Right lobe of liver (tissue), 6 donors: ENCODE measurements at regions not wholly inside any gene's neighbourhood (a gene's known extent, or its start where the extent isn't known, plus 50 kb on each side); places are given as distances from the start of the nearest gene placed in this dataset.
"Not testable (repeated sequence)": the region's sequence is repeated elsewhere in the genome, so short reads cannot be mapped to it uniquely, and the experiment has no call there.

Experiments
- ATAC-seq, 4 donors: fragments of 200-7000 bp; cut with Tn5 transposase; one replicate each; pipeline ENCODE4 v1.9.1; 2020; ENCODE audit warnings: mild to moderate bottlenecking in 4 of 4, moderate library complexity in 4 of 4
- DNase-seq, 3 donors: peaks; one replicate each; pipeline ENCODE4 v3.0.0-alpha.2; 2020
- H3K27ac ChIP-seq, 3 donors: fragments of 200-600 bp; one replicate each; pipeline ENCODE4 v1.8.0; 2022
- H3K27me3 ChIP-seq, 2 donors: fragments of 200-600 bp; one replicate each; pipeline ENCODE4 v1.8.0; 2022
- H3K36me3 ChIP-seq, 4 donors: fragments of 200-600 bp; sonication (generic) in 1 of 4; one replicate each; pipeline versions ENCODE4 v1.5.1 to v1.8.0; 2017 to 2022; ENCODE audit warnings: control low read depth in 1 of 4
- H3K4me1 ChIP-seq, 4 donors: fragments of 200-600 bp; sonication (generic) in 1 of 4; one replicate each; pipeline versions ENCODE4 v1.5.1 to v1.8.0; 2017 to 2022; ENCODE audit warnings: control low read depth in 1 of 4
- H3K4me3 ChIP-seq, 3 donors: fragments of 200-600 bp; one replicate each; pipeline ENCODE4 v1.8.0; 2022
- H3K9me3 ChIP-seq, 4 donors: fragments of 200-600 bp; sonication (generic) in 1 of 4; one replicate each; pipeline versions ENCODE4 v1.5.1 to v1.8.0; 2017 to 2022; ENCODE audit warnings: control low read depth in 1 of 4
- POLR2A ChIP-seq: fragments of 450-650 bp; IDR thresholded peaks from one replicate; pipeline ENCODE4 v1.6.1; 2017; ENCODE audit warnings: antibody characterized with exemption, mild to moderate bottlenecking
- WGBS: methylation state at CpG from one replicate; pipeline ENCODE4 v1.1.6; 2018; ENCODE audit warnings: low coverage, low lambda C conversion rate; ENCODE audit not compliant: insufficient coverage; ENCODE audit errors: missing lambda C conversion rate; 5-methylcytosine and 5-hydroxymethylcytosine counted together
- intact Hi-C, 2 donors: fragments of 100-400 bp; cut with DNase I; formaldehyde crosslinking; loops; one replicate each; pipeline versions ENCODE4 v1.11.2 to v1.14.1; 2022
- TF ChIP-seq, protein P1 (sequence below), 4 donors: fragments of 200-600 bp in 3 of 4; fragments of 450-650 bp in 1 of 4; IDR thresholded peaks; one replicate each; pipeline versions ENCODE4 v1.5.1 to v1.8.0; 2016 to 2022; ENCODE audit warnings: antibody characterized with exemption in 4 of 4, mild to moderate bottlenecking in 2 of 4
- donor health status: DM: no; HTN: yes; CAD: no.
- donor health status: DM: no; HTN: no; CAD: no.
- donor health status: DM: no; HTN: no; CAD: no.
- donor health status: DM: no; HTN: yes; CAD: no.
- donor health status: DM: no; HTN: yes; CAD: no.

DNA sequence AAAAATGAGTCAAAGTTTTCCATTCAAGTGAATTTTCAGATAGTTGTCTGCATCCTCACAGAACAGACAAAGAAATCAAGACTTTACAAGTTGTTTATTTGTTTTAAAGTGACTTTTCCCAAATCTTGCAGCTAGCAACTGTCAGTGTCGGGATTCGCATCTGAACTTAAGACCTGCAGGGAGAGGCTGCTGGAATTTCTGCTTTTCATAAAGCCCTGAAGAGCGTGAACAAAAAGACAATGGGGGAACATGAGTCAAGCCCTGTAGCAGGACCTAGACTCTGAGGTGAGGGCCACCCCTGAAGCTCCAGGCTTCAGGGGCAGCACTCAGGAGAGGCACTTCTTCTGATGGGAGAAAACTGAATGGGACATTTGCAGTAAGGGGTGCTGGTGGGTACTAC is 108.2 kb upstream of the CTAGE1 start:
- TF ChIP-seq, protein P1, sequence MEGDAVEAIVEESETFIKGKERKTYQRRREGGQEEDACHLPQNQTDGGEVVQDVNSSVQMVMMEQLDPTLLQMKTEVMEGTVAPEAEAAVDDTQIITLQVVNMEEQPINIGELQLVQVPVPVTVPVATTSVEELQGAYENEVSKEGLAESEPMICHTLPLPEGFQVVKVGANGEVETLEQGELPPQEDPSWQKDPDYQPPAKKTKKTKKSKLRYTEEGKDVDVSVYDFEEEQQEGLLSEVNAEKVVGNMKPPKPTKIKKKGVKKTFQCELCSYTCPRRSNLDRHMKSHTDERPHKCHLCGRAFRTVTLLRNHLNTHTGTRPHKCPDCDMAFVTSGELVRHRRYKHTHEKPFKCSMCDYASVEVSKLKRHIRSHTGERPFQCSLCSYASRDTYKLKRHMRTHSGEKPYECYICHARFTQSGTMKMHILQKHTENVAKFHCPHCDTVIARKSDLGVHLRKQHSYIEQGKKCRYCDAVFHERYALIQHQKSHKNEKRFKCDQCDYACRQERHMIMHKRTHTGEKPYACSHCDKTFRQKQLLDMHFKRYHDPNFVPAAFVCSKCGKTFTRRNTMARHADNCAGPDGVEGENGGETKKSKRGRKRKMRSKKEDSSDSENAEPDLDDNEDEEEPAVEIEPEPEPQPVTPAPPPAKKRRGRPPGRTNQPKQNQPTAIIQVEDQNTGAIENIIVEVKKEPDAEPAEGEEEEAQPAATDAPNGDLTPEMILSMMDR (IDR thresholded peaks at IDR 0.05), result no peak
- intact Hi-C loops, result no loop called here
- DNase-seq (no peak), ATAC-seq (no peak)
- no peaks in the 10 kb centered on the region for H3K36me3 ChIP-seq
- WGBS, result 66% methylated on average over 3 of the region's 3 CpGs
- peaks cover 0 to 9% (median 0%) of the 10 kb centered on the region in 4 donors for H3K4me1 ChIP-seq
- H3K27ac ChIP-seq, result no peak overlapping the region
- H3K27me3 ChIP-seq, result no peaks in the 10 kb centered on the region
- H3K4me3 ChIP-seq, result no peak overlapping the region
- no peaks in the 10 kb centered on the region for H3K9me3 ChIP-seq

DNA sequence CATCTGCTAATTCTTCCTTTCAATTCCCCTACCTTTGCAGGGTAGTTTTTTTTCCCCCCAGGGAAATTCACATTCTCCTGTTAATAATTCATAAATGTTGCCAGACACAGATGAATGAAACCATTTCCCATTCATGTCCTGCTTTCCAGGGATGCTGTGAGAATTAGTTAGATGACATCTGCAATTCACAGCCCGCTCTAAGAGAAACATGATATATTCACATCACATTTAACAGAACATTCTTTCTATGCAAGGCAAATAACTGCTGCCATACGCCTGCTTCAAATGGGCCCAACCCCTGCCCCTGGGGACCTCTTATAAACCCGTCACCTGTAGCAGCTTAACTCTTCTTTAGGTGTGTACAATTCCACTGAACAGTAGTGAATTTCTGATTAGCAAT is 110.6 kb upstream of the CTAGE1 start:
- WGBS, result 86% methylated on average over 3 of the region's 3 CpGs
- ATAC-seq (no peak), DNase-seq (no peak)
- TF ChIP-seq POLR2A, result no peak
- TF ChIP-seq, protein P1 (IDR thresholded peaks at IDR 0.05), result no peak
- intact Hi-C loops, result no loop called here
- H3K27me3 ChIP-seq, result no peaks in the 10 kb centered on the region
- H3K9me3 ChIP-seq, result no peaks in the 10 kb centered on the region
- no peaks in the 10 kb centered on the region for H3K36me3 ChIP-seq
- H3K4me1 ChIP-seq, result peaks cover 0 to 9% (median 0%) of the 10 kb centered on the region in 4 donors
- H3K27ac ChIP-seq, result no peak overlapping the region
- H3K4me3 ChIP-seq, result no peak overlapping the region

DNA sequence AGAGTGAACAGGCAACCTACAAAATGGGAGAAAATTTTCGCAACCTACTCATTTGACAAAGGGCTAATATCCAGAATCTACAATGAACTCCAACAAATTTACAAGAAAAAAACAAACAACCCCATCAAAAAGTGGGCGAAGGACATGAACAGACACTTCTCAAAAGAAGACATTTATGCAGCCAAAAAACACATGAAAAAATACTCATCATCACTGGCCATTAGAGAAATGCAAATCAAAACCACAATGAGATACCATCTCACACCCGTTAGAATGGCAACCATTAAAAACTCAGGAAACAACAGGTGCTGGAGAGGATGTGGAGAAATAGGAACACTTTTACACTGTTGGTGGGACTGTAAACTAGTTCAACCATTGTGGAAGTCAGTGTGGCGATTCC is 117.0 kb upstream of the CTAGE1 start:
- H3K27me3 ChIP-seq, H3K9me3 ChIP-seq, DNase-seq, intact Hi-C loops, H3K27ac ChIP-seq, H3K4me1 ChIP-seq, H3K36me3 ChIP-seq, H3K4me3 ChIP-seq, ATAC-seq: not testable (repeated sequence)
- WGBS, result 80% methylated on average over 1 of the region's 4 CpGs

DNA sequence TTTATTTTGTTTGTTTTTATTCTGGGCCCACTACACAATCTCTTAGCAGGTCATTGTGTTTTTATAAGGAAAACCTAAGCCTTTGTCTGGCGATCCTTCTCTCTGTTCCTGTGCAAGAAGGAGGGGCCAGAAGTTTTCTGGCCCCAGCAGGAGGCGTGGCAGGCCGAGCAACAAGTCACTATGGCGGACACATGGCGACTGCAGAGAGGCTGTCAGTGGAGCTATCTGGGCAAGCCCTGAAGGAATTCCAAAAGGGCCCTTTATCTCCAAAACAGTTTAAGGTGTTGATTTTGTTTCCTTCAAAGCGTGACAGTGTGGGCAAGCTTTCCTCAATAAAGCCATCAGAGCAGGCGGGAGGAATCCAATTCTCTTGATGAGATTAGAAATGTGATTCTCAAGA is 118.8 kb upstream of the CTAGE1 start:
- Histone ChIP-seq H3K27ac (no peak overlapping the region), H3K36me3 (no peaks in the 10 kb centered on the region), H3K9me3 (no peaks in the 10 kb centered on the region), H3K4me3 (no peak overlapping the region), H3K4me1 (peaks cover 0 to 7% (median 0%) of the 10 kb centered on the region in 4 donors), H3K27me3 (no peaks in the 10 kb centered on the region)
- TF ChIP-seq POLR2A, result no peak
- TF ChIP-seq, protein P1 (IDR thresholded peaks at IDR 0.05), result no peak
- intact Hi-C loops, result no loop called here
- ATAC-seq (no peak), DNase-seq (no peak)
- WGBS, result 91% methylated on average over 7 of the region's 7 CpGs

DNA sequence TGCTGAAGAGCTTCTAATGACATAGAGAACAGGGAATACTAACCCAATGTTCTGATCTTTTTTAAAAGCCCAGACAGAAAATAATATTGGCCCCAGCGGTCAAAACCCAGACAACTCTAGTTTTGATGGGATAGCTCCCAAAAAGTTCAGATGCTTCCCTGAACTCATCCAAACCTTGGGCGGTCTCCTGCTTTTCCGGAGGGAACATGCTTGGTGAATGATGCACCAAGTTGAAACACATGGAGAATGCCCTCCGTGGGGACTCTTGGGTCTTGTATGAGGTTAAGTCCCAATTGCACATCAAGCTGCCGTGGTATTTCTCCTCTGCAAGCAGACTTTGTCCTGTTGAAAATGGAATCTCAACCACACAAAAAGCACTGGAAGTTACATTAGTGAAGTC is 120.7 kb upstream of the CTAGE1 start:
- peaks cover 0 to 20% (median 2%) of the 10 kb centered on the region in 4 donors for H3K4me1 ChIP-seq
- DNase-seq (no peak), ATAC-seq (no peak)
- H3K27ac ChIP-seq, result no peak overlapping the region
- intact Hi-C loops, result no loop called here
- 93% methylated on average over 5 of the region's 5 CpGs for WGBS
- H3K27me3 ChIP-seq, result no peaks in the 10 kb centered on the region
- no peaks in the 10 kb centered on the region for H3K9me3 ChIP-seq
- TF ChIP-seq, protein P1 (IDR thresholded peaks at IDR 0.05), result no peak
- no peak for TF ChIP-seq POLR2A
- no peaks in the 10 kb centered on the region for H3K36me3 ChIP-seq
- H3K4me3 ChIP-seq, result no peak overlapping the region
